K562 (cell line): ENCODE measurements at regions not wholly inside any gene's neighbourhood (a gene's known extent, or its start where the extent isn't known, plus 50 kb on each side); places are given as distances from the start of the nearest gene placed in this dataset.
"Not testable (repeated sequence)": the region's sequence is repeated elsewhere in the genome, so short reads cannot be mapped to it uniquely, and the experiment has no call there.

ENCODE experiments used
- ATAC-seq: fragments of 200-7000 bp; cut with Tn5 transposase; 3 replicates; pipeline ENCODE4 v1.9.1; 2020; ENCODE audit warnings: moderate library complexity
- BruUV-seq: library from RNA; stranded (reverse); fragments of 400-500 nt; replicated peaks from 2 replicates; lab custom pipeline; 2021; lab: Mats Ljungman, UMichigan
- CTCF ChIA-PET: fragments of 300-600 bp; formaldehyde crosslinking; extraction: SDS; loops from one replicate; lab custom pipeline; 2021; ENCODE audit warnings: low intra/inter-chr PET ratio; lab: Yijun Ruan, JAX
- POLR2A ChIA-PET: fragments of 300-600, 350-650 bp; sonication (Branson Sonifier 250); formaldehyde crosslinking; extraction: SDS; loops from one replicate; lab custom pipeline; 2021; ENCODE audit warnings: antibody characterized with exemption, inconsistent platforms; lab: Yijun Ruan, JAX
- DNase-seq, 4 experiments: peaks; one replicate each; pipeline versions ENCODE4 v3.0.0 to v3.0.0-alpha.2; 2011 to 2018; ENCODE audit warnings: low spot score in 3 of 4, mixed read lengths in 3 of 4; ENCODE audit errors: extremely low read depth in 1 of 4
- FAIRE-seq: peaks from 2 replicates; lab custom pipeline; 2011; peaks lifted over from hg19 to GRCh38; lab: Jason Lieb, UNC
- H2AFZ ChIP-seq: 2 replicates; pipeline ENCODE4 v1.6.0; 2011; ENCODE audit warnings: low read depth, low read length, control low read depth, inconsistent platforms
- H3K27ac ChIP-seq: fragments of 200-600 bp; 3 replicates; pipeline ENCODE4 v1.8.0; 2011; ENCODE audit warnings: low read depth, mild to moderate bottlenecking, control low read depth, inconsistent platforms, low read length, moderate library complexity, mixed read lengths; ENCODE audit errors: extremely low read depth
- H3K27me3 ChIP-seq, 2 experiments: fragments of 300-600 bp in 1 of 2; 2 replicates in 1 of 2; 3 replicates in 1 of 2; pipeline versions ENCODE4 v1.6.0 to v1.8.0; 2011; ENCODE audit warnings: inconsistent platforms in 2 of 2, low read length in 2 of 2, mild to moderate bottlenecking in 1 of 2, mixed read lengths in 1 of 2, moderate library complexity in 1 of 2; ENCODE audit not compliant: control insufficient read depth in 2 of 2, insufficient read depth in 2 of 2
- H3K36me3 ChIP-seq: fragments of 300-600 bp; 3 replicates; pipeline ENCODE4 v1.8.0; 2011; ENCODE audit warnings: mild to moderate bottlenecking, low read length, inconsistent platforms; ENCODE audit not compliant: control insufficient read depth, insufficient read depth
- H3K4me1 ChIP-seq, 2 experiments: fragments of 200-600 bp in 1 of 2; replicated peaks in 1 of 2; 2 replicates in 1 of 2; 3 replicates in 1 of 2; pipeline versions ENCODE4 v1.5.1 to v1.8.0; 2011; ENCODE audit warnings: inconsistent platforms in 2 of 2, low read length in 2 of 2, mild to moderate bottlenecking in 1 of 2, mixed read lengths in 1 of 2, moderate library complexity in 1 of 2; ENCODE audit not compliant: control insufficient read depth in 2 of 2, insufficient read depth in 2 of 2
- H3K4me2 ChIP-seq: 2 replicates; pipeline ENCODE4 v1.6.1; 2011; ENCODE audit warnings: low read length, control low read depth, inconsistent platforms, mixed read lengths; ENCODE audit not compliant: insufficient read depth
- H3K4me3 ChIP-seq: fragments of 200-600 bp; sonication (generic), shearing (Covaris generic); 2 replicates; pipeline ENCODE4 v1.5.1; 2016; ENCODE audit warnings: control low read depth, inconsistent platforms
- H3K79me2 ChIP-seq: fragments of 200-600 bp; 3 replicates; pipeline ENCODE4 v1.8.0; 2011; ENCODE audit warnings: low read length, inconsistent platforms; ENCODE audit not compliant: control insufficient read depth, insufficient read depth
- H3K9ac ChIP-seq, 2 experiments: 2 replicates each; pipeline versions ENCODE4 v1.6.0 to v1.6.1; 2011; ENCODE audit warnings: low read depth in 2 of 2, low read length in 2 of 2, control low read depth in 1 of 2, inconsistent platforms in 1 of 2, mild to moderate bottlenecking in 1 of 2, mixed read lengths in 1 of 2; ENCODE audit not compliant: insufficient read depth in 1 of 2
- H3K9me1 ChIP-seq: one replicate; pipeline ENCODE4 v1.6.0; 2011; ENCODE audit warnings: inconsistent platforms, mild to moderate bottlenecking, low read length, moderate library complexity; ENCODE audit not compliant: control insufficient read depth, insufficient read depth
- H3K9me3 ChIP-seq: replicated peaks from 2 replicates; pipeline ENCODE4 v1.5.1; 2011; ENCODE audit warnings: low read depth, low read length, inconsistent platforms; ENCODE audit not compliant: control insufficient read depth, insufficient read depth
- H4K20me1 ChIP-seq: replicated peaks from 2 replicates; pipeline ENCODE4 v1.6.1; 2011; ENCODE audit warnings: low read length, inconsistent platforms, mixed read lengths; ENCODE audit not compliant: control insufficient read depth, insufficient read depth
- CBFA2T3 ChIP-seq: fragments of 450-650 bp; IDR thresholded peaks from 2 replicates; pipeline ENCODE4 v1.6.1; 2017
- FOXP1 ChIP-seq: sonication (generic); formaldehyde crosslinking; IDR thresholded peaks from 2 replicates; pipeline ENCODE4 v1.8.0; 2022; ENCODE audit warnings: mild to moderate bottlenecking, missing genetic modification reagents
- ILK ChIP-seq: fragments of 450-650 bp; IDR thresholded peaks from 2 replicates; pipeline ENCODE4 v1.6.1; 2016; ENCODE audit warnings: missing genetic modification characterization, low read depth, mild to moderate bottlenecking, missing compliant biosample characterization, moderate library complexity, borderline replicate concordance
- MAZ ChIP-seq, 2 experiments: fragments of 450-650 bp in 1 of 2; sonication (generic) in 1 of 2; formaldehyde crosslinking; IDR thresholded peaks in 1 of 2; conservative IDR thresholded peaks in 1 of 2; 2 replicates each; pipeline versions ENCODE4 v1.4.0 to v1.5.0; 2020; ENCODE audit warnings: mild to moderate bottlenecking in 1 of 2, missing genetic modification reagents in 1 of 2
- TEAD4 ChIP-seq, 2 experiments: sonication (generic) in 1 of 2; formaldehyde crosslinking in 1 of 2; IDR thresholded peaks; 2 replicates each; pipeline versions ENCODE4 v1.6.1 to v1.8.0; 2012 to 2022; ENCODE audit warnings: borderline replicate concordance in 1 of 2, inconsistent platforms in 1 of 2, low read length in 1 of 2, mild to moderate bottlenecking in 1 of 2, missing genetic modification reagents in 1 of 2
- ZBTB7A ChIP-seq: IDR thresholded peaks from 2 replicates; pipeline ENCODE4 v1.6.1; 2011; ENCODE audit warnings: low read depth, mild to moderate bottlenecking, low read length, moderate library complexity, borderline replicate concordance; ENCODE audit not compliant: control insufficient read depth
- WGBS: fragments of 100-300 bp; shearing (Covaris generic); methylation state at CpG from one replicate; pipeline ENCODE4 v1.1.6; 2016; ENCODE audit warnings: low coverage, mixed read lengths; ENCODE audit not compliant: insufficient coverage; ENCODE audit errors: missing lambda C conversion rate; 5-methylcytosine and 5-hydroxymethylcytosine counted together
- in situ Hi-C: fragments of 300-500 bp; cut with MboI; formaldehyde crosslinking; loops from 4 replicates; pipeline ENCODE4 v1.15.0; 2018; ENCODE audit warnings: inconsistent platforms, mixed read lengths
- intact Hi-C: fragments of 100-400 bp; cut with micrococcal nuclease; formaldehyde crosslinking; loops from 2 replicates; pipeline ENCODE4 v1.14.2; 2022
- TF ChIP-seq, protein P1 (sequence below): fragments of 450-650 bp; conservative IDR thresholded peaks from 2 replicates; pipeline ENCODE4 v1.6.1; 2016; ENCODE audit warnings: missing genetic modification characterization, low read depth, mild to moderate bottlenecking, missing compliant biosample characterization, moderate library complexity
- TF ChIP-seq, protein P2 (sequence below): fragments of 200-400 bp; formaldehyde crosslinking; IDR thresholded peaks from 2 replicates; pipeline ENCODE4 v1.6.1; 2017; ENCODE audit warnings: mild to moderate bottlenecking, low read depth, low read length, moderate library complexity

GRCh38 chrX:67353651-67354370, 190.0 kb upstream of the AR start:
- Histone ChIP-seq H3K9me3 (no peaks in the 10 kb centered on the region), H3K36me3 (no peaks in the 10 kb centered on the region), H3K4me2 (no peak overlapping the region), H3K79me2 (no peaks in the 10 kb centered on the region), H2AFZ (no peak overlapping the region), H3K9me1 (no peaks in the 10 kb centered on the region), H3K9ac (no peak overlapping the region), H3K4me3 (no peak overlapping the region), H4K20me1 (no peaks in the 10 kb centered on the region), H3K27ac (no peak overlapping the region), H3K27me3 (no peaks in the 10 kb centered on the region), H3K4me1 (no peaks in the 10 kb centered on the region)
- BruUV-seq, result no TSS peak
- intact Hi-C loops, result no loop called here
- 0% methylated on average over 2 of the region's 2 CpGs for WGBS
- ChIA-PET POLR2A (no interaction called here), CTCF (no interaction called here)
- ATAC-seq, result no peak
- DNase-seq, result no peak
- no peak for FAIRE-seq
- in situ Hi-C loops, result no loop called here
- TF ChIP-seq, protein P1, sequence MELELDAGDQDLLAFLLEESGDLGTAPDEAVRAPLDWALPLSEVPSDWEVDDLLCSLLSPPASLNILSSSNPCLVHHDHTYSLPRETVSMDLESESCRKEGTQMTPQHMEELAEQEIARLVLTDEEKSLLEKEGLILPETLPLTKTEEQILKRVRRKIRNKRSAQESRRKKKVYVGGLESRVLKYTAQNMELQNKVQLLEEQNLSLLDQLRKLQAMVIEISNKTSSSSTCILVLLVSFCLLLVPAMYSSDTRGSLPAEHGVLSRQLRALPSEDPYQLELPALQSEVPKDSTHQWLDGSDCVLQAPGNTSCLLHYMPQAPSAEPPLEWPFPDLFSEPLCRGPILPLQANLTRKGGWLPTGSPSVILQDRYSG (tag), result no peak
- no peak for TF ChIP-seq CBFA2T3
- TF ChIP-seq, protein P2, sequence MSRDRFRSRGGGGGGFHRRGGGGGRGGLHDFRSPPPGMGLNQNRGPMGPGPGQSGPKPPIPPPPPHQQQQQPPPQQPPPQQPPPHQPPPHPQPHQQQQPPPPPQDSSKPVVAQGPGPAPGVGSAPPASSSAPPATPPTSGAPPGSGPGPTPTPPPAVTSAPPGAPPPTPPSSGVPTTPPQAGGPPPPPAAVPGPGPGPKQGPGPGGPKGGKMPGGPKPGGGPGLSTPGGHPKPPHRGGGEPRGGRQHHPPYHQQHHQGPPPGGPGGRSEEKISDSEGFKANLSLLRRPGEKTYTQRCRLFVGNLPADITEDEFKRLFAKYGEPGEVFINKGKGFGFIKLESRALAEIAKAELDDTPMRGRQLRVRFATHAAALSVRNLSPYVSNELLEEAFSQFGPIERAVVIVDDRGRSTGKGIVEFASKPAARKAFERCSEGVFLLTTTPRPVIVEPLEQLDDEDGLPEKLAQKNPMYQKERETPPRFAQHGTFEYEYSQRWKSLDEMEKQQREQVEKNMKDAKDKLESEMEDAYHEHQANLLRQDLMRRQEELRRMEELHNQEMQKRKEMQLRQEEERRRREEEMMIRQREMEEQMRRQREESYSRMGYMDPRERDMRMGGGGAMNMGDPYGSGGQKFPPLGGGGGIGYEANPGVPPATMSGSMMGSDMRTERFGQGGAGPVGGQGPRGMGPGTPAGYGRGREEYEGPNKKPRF, result no peak
- TF ChIP-seq TEAD4 (IDR thresholded peaks at IDR 0.05; ENCODE audit: low read length), result no peak
- TF ChIP-seq TEAD4 (CRISPR knock-in tag; IDR thresholded peaks at IDR 0.05; ENCODE audit: borderline replicate concordance), result no peak
- no peak for TF ChIP-seq MAZ (CRISPR knock-in tag; conservative IDR thresholded peaks at IDR 0.05 in 1 of 2, IDR thresholded peaks at IDR 0.05 in 1 of 2)
- no peak for TF ChIP-seq FOXP1 (CRISPR knock-in tag)
- no peak for TF ChIP-seq ZBTB7A
- no peak for TF ChIP-seq ILK (tag)

- H2AFZ ChIP-seq, DNase-seq, H3K9me3 ChIP-seq, H3K4me2 ChIP-seq, CTCF ChIA-PET, ATAC-seq, BruUV-seq, H3K4me3 ChIP-seq, FAIRE-seq, POLR2A ChIA-PET, H3K27ac ChIP-seq, H3K79me2 ChIP-seq, H3K9ac ChIP-seq, H3K9me1 ChIP-seq, H3K27me3 ChIP-seq, in situ Hi-C loops, H3K36me3 ChIP-seq, intact Hi-C loops, H3K4me1 ChIP-seq, H4K20me1 ChIP-seq: not testable (repeated sequence)
- 0% methylated on average over 2 of the region's 2 CpGs for WGBS
These were observed 182.6 kb upstream of the AR start for GRCh38 chrX:67361267-67361666.
